ENCODE measurements at regions not wholly inside any gene's neighbourhood (a gene's known extent, or its start where the extent isn't known, plus 50 kb on each side); places are given as distances from the start of the nearest gene placed in this dataset.

- no peak for DNase-seq
Observed at GRCh38 chr15:94099574-94099960, 131.8 kb upstream of the MCTP2 start.

GRCh38 chr15:94098921-94099573 is 132.3 kb upstream of the MCTP2 start:
- no peak for DNase-seq

GRCh38 chr15:94097552-94097951 is 133.8 kb upstream of the MCTP2 start:
- DNase-seq = no peak

DNA sequence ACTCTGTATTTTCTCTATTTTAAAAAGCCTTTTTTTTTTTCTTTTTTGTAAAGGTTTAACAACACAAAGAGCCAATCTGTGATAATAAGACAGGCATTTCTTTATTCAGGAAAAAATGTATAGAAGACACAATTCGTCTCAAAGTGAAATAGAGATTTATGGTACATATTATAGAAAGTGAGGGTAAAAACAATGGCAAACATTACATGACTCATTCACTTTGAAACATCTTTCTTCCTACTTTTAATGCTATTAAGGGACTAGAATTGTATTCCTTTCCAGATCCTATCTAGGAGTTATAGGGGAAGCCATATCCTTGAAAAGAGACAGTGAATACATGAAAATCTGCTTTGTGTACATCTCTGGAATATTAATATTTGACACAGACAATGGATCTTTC is 137.1 kb upstream of the MCTP2 start:
- no peak for DNase-seq

DNA sequence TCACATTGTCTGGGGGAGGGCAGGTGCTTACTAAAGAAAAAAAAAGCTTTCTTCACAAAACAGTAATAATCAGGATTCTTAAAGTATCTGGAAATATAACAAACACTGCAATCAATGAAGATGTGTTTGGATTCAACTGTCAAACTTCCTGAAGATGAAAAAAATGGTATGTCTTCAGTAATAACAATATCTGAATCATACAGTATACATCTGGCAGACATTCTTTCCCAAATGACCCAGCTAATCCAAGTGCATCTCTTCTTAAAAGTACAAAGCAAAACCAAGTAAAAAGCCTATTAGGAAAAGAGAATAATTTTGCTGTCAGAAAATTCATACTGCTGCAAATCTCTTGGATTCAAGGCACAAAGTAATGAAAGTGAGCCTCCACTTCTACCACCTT is 145.0 kb upstream of the MCTP2 start:
- no peak for DNase-seq

DNA sequence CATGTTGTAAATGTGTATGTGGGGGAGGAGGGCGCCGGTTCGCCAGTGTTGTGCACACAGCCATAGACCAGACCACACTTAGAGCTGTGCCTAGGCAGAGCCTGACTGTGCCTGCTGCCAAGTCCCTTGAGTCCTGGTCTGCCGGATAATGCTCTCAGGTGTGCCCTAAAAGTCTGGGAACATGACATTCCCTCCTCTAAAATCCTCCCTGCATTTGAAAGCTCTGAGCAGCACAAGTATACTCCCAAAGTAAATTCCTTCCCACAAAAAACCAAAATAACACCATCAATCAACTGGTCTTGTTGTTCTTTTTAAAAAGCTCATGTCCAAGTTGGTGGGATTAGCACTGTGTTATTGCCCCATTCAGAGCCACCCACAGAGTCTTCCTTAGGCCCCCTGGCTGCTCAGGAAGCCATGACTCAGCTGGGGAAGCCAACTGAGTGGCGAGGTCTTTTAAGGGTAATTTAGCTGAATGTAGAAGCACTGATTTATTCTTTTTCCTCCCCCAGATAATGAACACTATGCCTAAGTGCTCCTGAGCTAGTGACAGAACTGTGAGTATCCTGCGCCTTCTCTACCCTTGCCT is 147.8 kb upstream of the MCTP2 start:
- no peak for DNase-seq

- no peak for DNase-seq
Observed at GRCh38 chr15:94081829-94082228, 149.5 kb upstream of the MCTP2 start.

DNA sequence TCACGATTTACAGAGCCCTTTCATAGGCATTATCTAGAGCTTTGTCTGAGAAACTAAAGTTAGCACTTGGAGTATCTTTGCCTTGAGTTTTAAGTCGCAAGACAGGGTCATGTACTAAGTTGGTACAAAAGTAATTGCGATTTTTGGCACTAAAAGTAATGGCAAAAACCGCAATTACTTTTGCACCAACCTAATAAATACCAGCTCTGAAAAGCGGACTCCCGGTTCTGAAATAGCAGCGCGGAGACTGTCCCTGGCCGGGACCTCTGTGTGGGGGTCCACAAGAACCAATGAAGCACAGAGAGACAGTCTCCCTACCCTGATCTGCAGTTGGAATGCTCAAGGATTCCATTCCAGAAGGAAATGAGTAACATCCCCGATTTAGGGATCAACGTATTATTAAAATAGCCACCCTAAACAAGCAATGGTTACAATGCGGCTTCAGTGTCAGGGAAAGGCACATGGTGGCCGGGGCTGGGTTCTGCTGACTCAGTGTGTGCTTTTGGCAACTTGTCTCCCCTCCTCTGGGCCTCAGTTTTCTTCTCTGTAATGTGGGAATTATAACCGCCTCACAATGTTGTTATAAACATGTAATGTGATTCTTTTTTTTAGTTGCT is 150.3 kb upstream of the MCTP2 start:
- no peak for DNase-seq

DNA sequence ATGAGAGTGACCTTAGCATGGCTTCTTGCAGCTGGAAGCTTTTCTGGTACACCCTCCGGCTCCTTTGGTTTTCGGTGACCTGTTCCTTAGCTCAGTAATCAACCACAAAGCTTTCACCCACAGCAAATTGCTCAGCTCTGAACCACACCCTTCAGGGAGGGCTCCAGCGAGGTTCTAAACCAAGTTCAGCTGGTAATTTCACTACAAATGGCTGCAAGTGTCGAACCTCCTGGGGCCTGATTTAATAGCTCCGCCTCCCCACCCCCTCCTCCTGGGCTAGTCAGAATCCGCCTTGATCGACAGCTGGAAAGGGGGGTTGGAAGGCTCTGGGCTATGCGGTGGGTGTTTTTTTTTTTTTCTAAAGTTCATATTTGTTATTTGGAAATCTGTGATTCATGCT is 150.9 kb upstream of the MCTP2 start:
- DNase-seq = no peak

- no peak for DNase-seq
Observed at GRCh38 chr15:94079968-94080367, 151.4 kb upstream of the MCTP2 start.

DNA sequence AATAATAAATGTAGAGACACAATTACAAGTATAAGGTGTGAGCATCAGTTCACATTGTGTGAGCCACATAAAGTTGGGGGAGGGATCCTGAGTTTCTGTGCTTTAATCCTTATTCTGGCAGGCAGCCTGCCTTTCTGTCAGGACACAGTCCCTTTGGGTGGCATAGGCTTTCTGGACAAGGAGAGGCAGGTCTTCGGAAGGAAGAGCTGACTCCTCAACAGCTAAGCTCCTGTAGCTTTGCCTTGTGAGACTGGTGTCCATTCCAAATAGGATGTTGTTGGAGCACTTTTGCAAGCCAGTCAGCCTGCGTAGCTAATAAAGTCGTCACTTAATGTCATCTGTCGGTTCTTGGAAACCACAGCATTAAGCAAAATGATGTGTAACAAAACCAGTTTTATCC is 151.9 kb upstream of the MCTP2 start:
- no peak for DNase-seq

DNA sequence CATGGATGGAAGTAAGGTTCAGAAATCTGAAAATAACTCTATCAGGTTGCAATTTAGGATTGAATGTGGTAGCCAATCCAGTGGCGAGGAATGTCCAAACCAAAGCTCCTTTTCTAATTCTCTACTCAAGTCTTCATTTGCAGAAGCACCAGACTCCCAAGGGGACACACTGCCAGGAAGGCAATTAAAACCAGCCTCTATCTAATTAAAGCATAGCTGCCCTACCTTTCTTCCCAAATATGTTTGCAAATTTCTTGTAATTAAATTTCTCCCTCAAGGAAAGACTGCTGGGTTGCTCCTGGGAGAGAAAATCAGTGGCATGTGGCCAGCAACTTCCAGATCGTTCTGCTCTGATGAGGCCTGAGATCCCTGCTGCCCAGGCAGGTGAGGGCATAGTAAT is 153.4 kb upstream of the MCTP2 start:
- DNase-seq = no peak

DNA sequence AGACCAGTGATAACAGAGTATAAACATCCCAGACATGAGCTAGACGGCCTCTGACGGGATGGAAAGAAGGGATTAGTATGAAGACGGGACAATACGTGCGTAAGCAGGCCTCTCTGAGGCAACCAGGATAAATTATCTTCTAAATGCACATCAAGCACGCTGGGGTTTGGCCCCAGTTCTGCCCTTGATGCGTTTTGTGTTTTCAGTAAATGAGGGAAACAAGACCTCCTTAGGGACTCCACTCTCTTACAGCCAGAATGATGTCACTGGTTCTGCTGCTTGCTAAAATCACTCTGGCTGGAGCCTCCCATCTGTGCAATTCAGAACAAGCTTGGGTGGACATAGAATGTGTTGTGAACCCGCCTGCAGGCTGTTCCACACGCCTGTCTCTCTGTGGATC is 156.0 kb upstream of the MCTP2 start:
- DNase-seq = no peak

DNA sequence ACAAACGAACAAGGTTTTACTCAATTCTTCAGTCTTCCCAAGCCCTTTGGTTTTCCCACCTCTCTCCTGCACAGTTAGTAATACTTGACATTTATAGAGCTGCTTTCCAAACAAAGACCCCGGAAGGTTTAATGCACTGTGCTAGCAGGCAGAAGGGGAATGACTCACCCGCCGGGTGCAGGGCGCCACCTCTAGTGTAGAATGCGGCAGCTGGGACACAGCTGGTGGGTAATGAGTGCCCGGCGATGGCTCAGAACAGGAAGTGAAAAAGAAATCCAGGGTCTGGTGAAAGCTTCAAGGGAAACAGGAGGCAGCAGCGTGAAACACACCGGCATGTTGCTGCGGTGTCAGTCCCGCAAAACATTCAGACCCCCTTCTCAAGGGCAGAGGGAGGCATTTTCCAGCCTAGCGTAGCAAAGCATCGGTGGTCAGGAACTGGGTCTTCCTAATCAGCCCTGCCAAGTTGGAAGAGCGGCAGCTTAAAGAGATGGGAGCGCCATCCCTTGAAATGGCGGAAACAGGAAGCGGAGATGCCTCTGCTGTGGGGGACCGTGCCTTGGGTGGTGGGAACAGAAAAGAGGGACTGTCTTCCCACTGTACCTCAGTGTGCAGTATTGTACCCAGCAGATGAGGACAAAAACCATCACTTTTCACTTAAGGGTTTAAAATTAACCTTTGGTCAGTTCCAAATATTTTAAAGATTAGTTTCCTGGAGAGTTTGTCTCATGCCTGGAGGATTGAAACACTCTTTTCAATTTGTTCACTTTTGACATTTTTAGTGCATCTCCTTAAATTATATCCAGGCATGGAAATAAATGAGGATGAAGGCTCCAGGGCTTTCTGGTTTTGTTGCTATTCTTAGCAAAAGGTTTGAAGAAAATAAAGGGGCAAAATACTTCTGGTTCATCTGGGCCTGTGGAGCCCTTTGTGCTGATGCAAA is 160.7 kb upstream of the MCTP2 start:
- DNase-seq = no peak

DNA sequence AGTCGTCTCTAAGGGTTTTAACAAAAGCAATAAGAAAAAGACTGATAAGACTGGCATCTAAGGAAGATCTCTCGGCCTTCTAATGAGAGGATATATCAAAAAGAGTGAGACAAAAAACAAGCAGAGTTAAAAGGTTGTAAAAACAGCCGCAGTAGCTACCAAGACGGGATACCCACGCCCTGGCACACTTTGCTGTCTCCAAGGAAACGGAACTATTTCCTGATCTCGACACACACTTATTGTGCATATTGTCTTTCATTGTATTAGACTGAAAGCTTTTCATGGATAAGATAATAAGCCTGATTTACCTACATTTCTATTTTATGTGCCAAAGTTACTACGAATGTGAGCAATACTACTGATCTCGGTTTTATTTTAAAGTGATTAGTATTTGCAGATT is 161.5 kb upstream of the MCTP2 start:
- DNase-seq = no peak

DNA sequence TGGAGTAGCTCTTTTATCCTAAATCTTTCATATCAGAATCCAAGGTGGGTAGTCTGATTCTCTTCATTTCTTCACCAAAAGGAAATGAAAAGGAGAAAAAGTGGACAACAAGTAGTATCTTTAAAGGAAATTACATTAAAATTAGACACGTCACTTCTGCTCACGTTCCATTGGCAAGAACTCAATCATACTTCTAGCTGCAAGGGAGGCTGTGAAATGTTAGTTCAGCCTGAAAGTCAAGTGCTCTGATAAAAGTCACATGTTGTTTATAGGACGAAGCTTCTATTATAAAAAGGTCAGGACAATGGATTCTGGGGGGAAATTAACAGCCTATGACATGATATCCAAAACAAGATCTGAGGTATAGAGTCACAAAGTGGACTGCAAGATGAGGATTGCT is 164.6 kb upstream of the MCTP2 start:
- DNase-seq = no peak

DNA sequence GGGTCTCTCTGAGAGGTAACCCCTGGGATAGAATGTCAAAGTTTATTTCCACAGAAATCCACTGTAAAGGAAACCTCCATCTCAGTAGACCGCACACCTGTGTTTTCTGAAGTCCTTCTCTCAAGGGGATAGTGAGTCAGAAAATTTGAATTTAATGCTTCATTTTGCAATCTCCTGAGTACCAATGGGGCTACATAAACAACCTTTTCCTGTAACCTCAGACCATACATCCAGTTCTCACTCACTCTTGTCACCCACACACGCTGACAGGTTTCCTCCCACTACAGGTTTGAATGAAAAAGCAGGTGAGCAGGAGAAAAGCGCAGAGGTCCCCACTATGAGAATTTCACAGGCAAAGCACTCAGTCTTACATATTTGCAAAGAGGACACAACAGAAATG is 165.3 kb upstream of the MCTP2 start:
- DNase-seq = no peak

- no peak for DNase-seq
Observed at GRCh38 chr15:94064676-94065313, 166.6 kb upstream of the MCTP2 start.

DNA sequence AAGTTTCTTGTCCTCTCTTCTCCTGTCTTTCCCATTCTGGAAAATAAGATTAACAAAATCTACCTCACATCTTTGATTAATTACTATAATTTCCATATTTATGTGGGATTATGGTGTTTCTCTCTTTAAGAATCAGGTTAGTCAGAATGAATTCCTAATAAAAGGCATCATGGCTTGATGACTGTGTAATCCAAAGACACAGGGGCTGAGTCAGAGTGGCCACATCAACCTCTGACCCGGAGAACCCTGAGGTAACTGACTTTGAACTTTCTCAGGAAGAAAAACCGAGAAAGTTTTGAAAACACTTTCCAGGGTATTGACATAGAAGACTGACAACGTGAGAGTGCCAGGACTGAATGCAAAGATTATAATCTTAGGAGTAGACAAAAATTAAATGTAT is 170.3 kb upstream of the MCTP2 start:
- no peak for DNase-seq

- no peak for DNase-seq
Observed at GRCh38 chr15:94059013-94059587, 172.3 kb upstream of the MCTP2 start.

GRCh38 chr15:94057305-94057704 is 174.1 kb upstream of the MCTP2 start:
- DNase-seq = no peak

DNA sequence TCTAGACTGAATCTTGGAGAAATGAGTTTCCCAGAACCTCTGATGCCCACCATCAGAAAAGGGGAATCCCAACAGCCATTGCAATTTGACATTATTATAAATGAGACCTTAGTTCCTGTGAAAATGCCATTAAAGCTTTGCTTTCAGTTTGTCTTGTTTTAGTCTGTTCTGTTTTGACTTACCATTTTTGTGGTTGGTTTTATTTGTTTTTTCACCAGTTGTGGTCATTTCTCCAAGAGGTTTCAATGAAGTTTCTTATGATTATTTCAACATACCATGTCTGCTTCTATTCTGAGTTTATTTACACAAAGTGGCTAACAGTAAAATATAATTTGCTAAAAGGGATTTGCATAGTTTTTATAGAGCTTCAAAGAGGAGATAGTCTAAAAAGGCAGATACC is 175.0 kb upstream of the MCTP2 start:
- DNase-seq = no peak

GRCh38 chr15:94053626-94054025 is 177.7 kb upstream of the MCTP2 start:
- DNase-seq = no peak
